Colonic mucosa (tissue), 4 donors: ENCODE measurements at regions not wholly inside any gene's neighbourhood (a gene's known extent, or its start where the extent isn't known, plus 50 kb on each side); places are given as distances from the start of the nearest gene placed in this dataset.

Experiments used
- DNase-seq: peaks from one replicate; pipeline ENCODE4 v3.0.0-alpha.2; 2020
- H3K27ac ChIP-seq: fragments of 200-600 bp; one replicate; pipeline ENCODE4 v1.8.0; 2021
- H3K27me3 ChIP-seq: fragments of 200-600 bp; one replicate; pipeline ENCODE4 v1.8.0; 2021
- H3K36me3 ChIP-seq: fragments of 200-600 bp; one replicate; pipeline ENCODE4 v1.8.0; 2021
- H3K4me1 ChIP-seq: fragments of 200-600 bp; one replicate; pipeline ENCODE4 v1.8.0; 2021; ENCODE audit warnings: mild to moderate bottlenecking
- H3K4me3 ChIP-seq: fragments of 200-600 bp; one replicate; pipeline ENCODE4 v1.8.0; 2021
- H3K9ac ChIP-seq, 2 donors: one replicate each; pipeline ENCODE4 v1.7.0; 2013; ENCODE audit warnings: control low read depth in 2 of 2, low read depth in 2 of 2, low read length in 2 of 2
- H3K9me3 ChIP-seq: fragments of 200-600 bp; one replicate; pipeline ENCODE4 v1.8.0; 2021
- CTCF ChIP-seq: fragments of 200-600 bp; IDR thresholded peaks from one replicate; pipeline ENCODE4 v1.8.0; 2022; ENCODE audit warnings: antibody characterized with exemption, mild to moderate bottlenecking
- intact Hi-C: fragments of 100-400 bp; cut with DNase I; formaldehyde crosslinking; loops from one replicate; pipeline ENCODE4 v1.14.1; 2022
- donor health status: healthy.
- donor health status: DM: no; HTN: no; CAD: no.
- donor health status: DM: no; HTN: no; CAD: no.

GRCh38 chr7:21194936-21195335 lies 232.9 kb upstream of the SP4 start:
- H3K27ac ChIP-seq, result no peak overlapping the region
- no peak overlapping the region for H3K4me3 ChIP-seq
- H3K4me1 ChIP-seq, result no peaks in the 10 kb centered on the region
- DNase-seq, result no peak
- H3K9ac ChIP-seq, result no peak overlapping the region
- TF ChIP-seq CTCF, result no peak
- H3K36me3 ChIP-seq, result no peaks in the 10 kb centered on the region
- intact Hi-C loops, result no loop called here
- H3K9me3 ChIP-seq, result no peaks in the 10 kb centered on the region
- no peaks in the 10 kb centered on the region for H3K27me3 ChIP-seq

- Histone ChIP-seq H3K27me3 (no peaks in the 10 kb centered on the region), H3K4me1 (no peaks in the 10 kb centered on the region), H3K9ac (no peak overlapping the region), H3K27ac (no peak overlapping the region), H3K36me3 (no peaks in the 10 kb centered on the region), H3K4me3 (no peak overlapping the region), H3K9me3 (no peaks in the 10 kb centered on the region)
- no peak for DNase-seq
- no peak for TF ChIP-seq CTCF
- intact Hi-C loops, result no loop called here
These were observed 229.0 kb upstream of the SP4 start for GRCh38 chr7:21198921-21199320.

- TF ChIP-seq CTCF, result no peak
- intact Hi-C loops, result no loop called here
- Histone ChIP-seq H3K36me3 (no peaks in the 10 kb centered on the region), H3K27ac (no peak overlapping the region), H3K9ac (no peak overlapping the region), H3K4me1 (no peaks in the 10 kb centered on the region), H3K9me3 (no peaks in the 10 kb centered on the region), H3K4me3 (no peak overlapping the region), H3K27me3 (no peaks in the 10 kb centered on the region)
- DNase-seq, result no peak
These were observed 227.4 kb upstream of the SP4 start for GRCh38 chr7:21200503-21200902.

- intact Hi-C loops, result no loop called here
- no peaks in the 10 kb centered on the region for H3K27me3 ChIP-seq
- H3K9ac ChIP-seq, result no peak overlapping the region
- no peaks in the 10 kb centered on the region for H3K9me3 ChIP-seq
- H3K36me3 ChIP-seq, result no peaks in the 10 kb centered on the region
- H3K4me3 ChIP-seq, result no peak overlapping the region
- H3K27ac ChIP-seq, result no peak overlapping the region
- no peak for TF ChIP-seq CTCF
- no peaks in the 10 kb centered on the region for H3K4me1 ChIP-seq
- DNase-seq, result no peak
These were observed 213.2 kb upstream of the SP4 start for GRCh38 chr7:21214657-21215056.

GRCh38 chr7:21215307-21215706 lies 212.6 kb upstream of the SP4 start:
- no peaks in the 10 kb centered on the region for H3K9me3 ChIP-seq
- H3K9ac ChIP-seq, result no peak overlapping the region
- H3K4me1 ChIP-seq, result no peaks in the 10 kb centered on the region
- H3K4me3 ChIP-seq, result no peak overlapping the region
- H3K27me3 ChIP-seq, result no peaks in the 10 kb centered on the region
- no peak overlapping the region for H3K27ac ChIP-seq
- no peak for TF ChIP-seq CTCF
- H3K36me3 ChIP-seq, result no peaks in the 10 kb centered on the region
- DNase-seq, result no peak
- intact Hi-C loops, result no loop called here

GRCh38 chr7:21217365-21217764 lies 210.5 kb upstream of the SP4 start:
- Histone ChIP-seq H3K9me3 (no peaks in the 10 kb centered on the region), H3K4me3 (no peak overlapping the region), H3K27me3 (no peaks in the 10 kb centered on the region), H3K27ac (no peak overlapping the region), H3K36me3 (no peaks in the 10 kb centered on the region), H3K9ac (no peak overlapping the region), H3K4me1 (no peaks in the 10 kb centered on the region)
- intact Hi-C loops, result no loop called here
- no peak for DNase-seq
- TF ChIP-seq CTCF, result no peak
